Endothelial cell (in vitro differentiated cells): ENCODE measurements at regions not wholly inside any gene's neighbourhood (a gene's known extent, or its start where the extent isn't known, plus 50 kb on each side); places are given as distances from the start of the nearest gene placed in this dataset.

Experiments
- DNase-seq: peaks from one replicate; pipeline ENCODE4 v3.0.0; 2021; ENCODE audit warnings: low spot score
- H3K27ac Mint-ChIP-seq: one replicate; pipeline ENCODE4 v1.8.0; 2021; ENCODE audit warnings: mixed read lengths, inconsistent platforms; ENCODE audit not compliant: unreplicated experiment
- H3K27me3 Mint-ChIP-seq: one replicate; pipeline ENCODE4 v1.8.0; 2021; ENCODE audit warnings: mild to moderate bottlenecking, moderate library complexity, mixed read lengths, inconsistent platforms; ENCODE audit not compliant: unreplicated experiment
- H3K36me3 Mint-ChIP-seq: one replicate; pipeline ENCODE4 v1.8.0; 2021; ENCODE audit warnings: mild to moderate bottlenecking, low read depth, mixed read lengths, inconsistent platforms; ENCODE audit not compliant: unreplicated experiment
- H3K4me1 Mint-ChIP-seq: one replicate; pipeline ENCODE4 v1.8.0; 2021; ENCODE audit warnings: mild to moderate bottlenecking, mixed read lengths, inconsistent platforms; ENCODE audit not compliant: unreplicated experiment
- H3K4me3 Mint-ChIP-seq: one replicate; pipeline ENCODE4 v1.8.0; 2021; ENCODE audit warnings: mild to moderate bottlenecking, mixed read lengths, inconsistent platforms; ENCODE audit not compliant: unreplicated experiment
- H3K9me3 Mint-ChIP-seq: one replicate; pipeline ENCODE4 v1.8.0; 2021; ENCODE audit warnings: mixed read lengths, inconsistent platforms; ENCODE audit not compliant: unreplicated experiment
- TF ChIP-seq, protein P1 (sequence below): fragments of 200-600 bp; sonication (generic); IDR thresholded peaks from one replicate; pipeline ENCODE4 v1.5.0; 2021; ENCODE audit warnings: antibody characterized with exemption; ENCODE audit not compliant: unreplicated experiment

DNA sequence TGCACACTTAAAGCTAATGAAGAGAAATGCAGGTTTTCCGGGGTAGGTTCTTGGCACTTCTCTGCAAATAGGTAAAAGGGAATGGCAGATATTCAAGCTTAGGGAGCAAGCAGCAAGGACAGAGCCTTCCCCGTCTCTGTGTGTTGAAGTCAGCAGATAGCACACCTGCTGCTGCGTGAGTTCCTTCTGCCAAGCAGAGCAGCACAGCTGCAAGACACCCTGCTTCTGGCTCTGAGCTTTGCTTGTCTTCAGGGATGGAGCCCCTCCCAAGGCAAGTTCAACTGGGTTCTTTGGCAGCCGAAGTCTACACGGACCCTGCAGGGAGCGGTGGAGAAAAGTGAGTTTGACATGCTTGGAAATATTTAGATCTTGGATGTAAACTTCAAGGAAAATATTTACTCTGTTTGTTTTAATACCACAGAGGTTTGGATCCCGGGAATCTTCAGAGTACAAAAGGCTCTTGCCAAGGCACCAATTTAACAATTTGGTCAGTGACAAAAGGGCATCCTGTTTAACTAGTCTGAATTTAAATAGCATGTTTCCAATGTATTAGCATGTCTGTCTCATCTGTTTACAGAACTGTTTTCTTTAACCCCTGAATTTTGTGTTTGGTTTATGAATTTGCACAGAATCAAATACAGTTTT is 113.4 kb upstream of the KCNJ16 start:
- peak; percentile 4 for DNase-seq
- Mint-ChIP-seq H3K27me3 (peaks cover 7% of the 10 kb centered on the region), H3K27ac (no peak overlapping the region), H3K36me3 (no peaks in the 10 kb centered on the region), H3K9me3 (no peaks in the 10 kb centered on the region), H3K4me3 (no peak overlapping the region), H3K4me1 (peaks cover 14% of the 10 kb centered on the region)
- TF ChIP-seq, protein P1, sequence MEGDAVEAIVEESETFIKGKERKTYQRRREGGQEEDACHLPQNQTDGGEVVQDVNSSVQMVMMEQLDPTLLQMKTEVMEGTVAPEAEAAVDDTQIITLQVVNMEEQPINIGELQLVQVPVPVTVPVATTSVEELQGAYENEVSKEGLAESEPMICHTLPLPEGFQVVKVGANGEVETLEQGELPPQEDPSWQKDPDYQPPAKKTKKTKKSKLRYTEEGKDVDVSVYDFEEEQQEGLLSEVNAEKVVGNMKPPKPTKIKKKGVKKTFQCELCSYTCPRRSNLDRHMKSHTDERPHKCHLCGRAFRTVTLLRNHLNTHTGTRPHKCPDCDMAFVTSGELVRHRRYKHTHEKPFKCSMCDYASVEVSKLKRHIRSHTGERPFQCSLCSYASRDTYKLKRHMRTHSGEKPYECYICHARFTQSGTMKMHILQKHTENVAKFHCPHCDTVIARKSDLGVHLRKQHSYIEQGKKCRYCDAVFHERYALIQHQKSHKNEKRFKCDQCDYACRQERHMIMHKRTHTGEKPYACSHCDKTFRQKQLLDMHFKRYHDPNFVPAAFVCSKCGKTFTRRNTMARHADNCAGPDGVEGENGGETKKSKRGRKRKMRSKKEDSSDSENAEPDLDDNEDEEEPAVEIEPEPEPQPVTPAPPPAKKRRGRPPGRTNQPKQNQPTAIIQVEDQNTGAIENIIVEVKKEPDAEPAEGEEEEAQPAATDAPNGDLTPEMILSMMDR: no peak

DNA sequence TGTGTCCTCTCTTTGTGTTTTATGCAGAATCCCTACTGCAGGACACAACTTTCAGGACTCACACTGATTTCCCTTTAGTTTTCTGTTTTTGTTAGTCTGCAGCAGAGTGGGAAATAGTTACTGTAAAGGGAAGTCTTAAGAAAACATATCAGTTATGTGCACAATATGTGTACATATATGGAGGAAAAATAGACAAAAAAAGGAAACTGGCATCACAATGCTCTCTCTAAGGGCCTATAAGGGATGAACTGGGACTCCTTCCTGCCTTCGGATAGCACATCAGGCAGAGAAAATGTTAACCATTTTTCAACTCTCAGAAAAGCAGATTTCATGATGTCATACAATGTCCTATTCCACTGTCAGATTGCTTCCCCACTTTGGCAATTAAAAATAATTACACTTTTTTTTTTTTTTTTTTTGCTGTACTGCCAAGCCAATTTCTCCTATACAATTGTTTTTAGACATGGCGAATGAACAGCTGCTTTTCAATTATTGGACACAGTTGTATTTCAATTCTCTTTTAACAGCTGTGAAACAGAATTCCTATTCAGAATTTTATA is 112.5 kb upstream of the KCNJ16 start:
- Mint-ChIP-seq H3K9me3 (no peaks in the 10 kb centered on the region), H3K4me1 (peaks cover 14% of the 10 kb centered on the region), H3K27me3 (peaks cover 7% of the 10 kb centered on the region), H3K27ac (no peak overlapping the region), H3K4me3 (no peak overlapping the region), H3K36me3 (no peaks in the 10 kb centered on the region)
- DNase-seq: no peak
- TF ChIP-seq, protein P1: no peak

DNA sequence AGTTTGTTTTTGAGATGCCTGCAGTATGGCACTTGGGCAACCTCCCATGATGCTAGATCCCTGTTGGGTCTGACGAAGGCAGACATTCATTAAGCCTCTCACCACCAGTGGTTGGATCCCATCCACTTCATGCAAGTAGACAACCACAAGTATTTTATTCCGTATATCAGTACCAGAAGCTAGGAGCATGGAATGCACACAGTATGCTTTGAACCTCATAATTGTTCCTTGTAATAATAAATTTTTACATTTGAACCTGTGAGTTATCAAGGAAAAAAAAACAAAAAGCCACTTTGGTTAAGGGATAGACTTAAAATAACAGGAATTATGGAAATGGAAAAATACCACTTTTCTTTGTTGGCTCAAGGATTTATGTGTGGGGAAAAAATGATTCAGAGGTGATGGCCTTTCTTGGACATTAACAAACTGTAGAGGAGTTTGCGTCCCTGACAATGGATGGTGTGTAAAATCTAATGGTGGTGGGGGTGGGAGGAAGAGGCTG is 107.1 kb upstream of the KCNJ16 start:
- TF ChIP-seq, protein P1: no peak
- H3K9me3 Mint-ChIP-seq: no peaks in the 10 kb centered on the region
- DNase-seq: no peak
- H3K36me3 Mint-ChIP-seq: no peaks in the 10 kb centered on the region
- no peak overlapping the region for H3K27ac Mint-ChIP-seq
- no peak overlapping the region for H3K4me3 Mint-ChIP-seq
- peaks cover 2% of the 10 kb centered on the region for H3K27me3 Mint-ChIP-seq
- H3K4me1 Mint-ChIP-seq: no peaks in the 10 kb centered on the region

DNA sequence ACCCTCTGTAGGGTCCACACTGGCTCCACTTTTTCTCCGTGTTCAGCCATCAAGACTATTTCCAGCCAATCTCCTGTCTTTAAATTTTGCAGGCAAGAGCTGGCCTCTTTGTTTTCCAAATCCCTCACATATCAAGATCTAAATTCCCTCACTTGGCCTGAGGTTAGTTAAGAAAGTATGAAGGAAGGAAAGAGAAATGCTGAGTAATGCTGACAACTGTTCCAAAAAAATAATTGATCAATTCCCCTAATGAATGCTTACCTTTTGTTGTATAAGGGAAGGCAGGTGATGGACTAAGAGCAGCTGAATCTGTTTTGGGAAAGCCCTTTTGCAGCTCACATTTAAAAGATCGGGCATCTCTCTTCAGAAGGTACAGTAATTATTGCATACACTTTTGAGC is 105.1 kb upstream of the KCNJ16 start:
- TF ChIP-seq, protein P1: no peak
- Mint-ChIP-seq H3K36me3 (no peaks in the 10 kb centered on the region), H3K27ac (no peak overlapping the region), H3K4me3 (no peak overlapping the region), H3K9me3 (no peaks in the 10 kb centered on the region), H3K4me1 (no peaks in the 10 kb centered on the region), H3K27me3 (peaks cover 1% of the 10 kb centered on the region)
- DNase-seq: no peak

DNA sequence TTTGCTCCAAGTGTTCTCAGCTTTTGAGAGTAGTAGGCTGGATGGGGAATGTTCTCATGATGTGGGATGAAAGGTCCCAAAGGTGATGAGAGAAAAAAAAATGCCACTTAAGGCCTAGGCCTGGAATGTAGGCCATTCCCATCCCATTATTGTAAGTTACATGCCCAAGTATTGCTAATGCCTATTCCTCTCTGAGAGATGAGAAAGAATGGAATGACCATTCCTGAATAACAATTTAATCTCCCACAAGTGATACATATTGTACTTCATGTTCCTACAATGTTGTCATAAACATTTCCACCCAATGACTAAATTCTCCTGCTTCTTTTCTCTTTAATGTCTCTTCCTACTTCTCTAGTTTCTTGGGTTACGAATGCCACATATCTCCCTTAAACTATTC is 102.8 kb upstream of the KCNJ16 start:
- no peak overlapping the region for H3K4me3 Mint-ChIP-seq
- H3K4me1 Mint-ChIP-seq: no peaks in the 10 kb centered on the region
- TF ChIP-seq, protein P1: no peak
- H3K27ac Mint-ChIP-seq: no peak overlapping the region
- no peak for DNase-seq
- H3K9me3 Mint-ChIP-seq: no peaks in the 10 kb centered on the region
- no peaks in the 10 kb centered on the region for H3K36me3 Mint-ChIP-seq
- H3K27me3 Mint-ChIP-seq: no peaks in the 10 kb centered on the region
